Esophagus squamous epithelium (tissue), 4 donors: ENCODE measurements at regions not wholly inside any gene's neighbourhood (a gene's known extent, or its start where the extent isn't known, plus 50 kb on each side); places are given as distances from the start of the nearest gene placed in this dataset.

Experiments used
- CTCF ChIP-seq, 6 experiments: fragments of 450-650 bp in 4 of 6; fragments of 200-600 bp in 2 of 6; sonication (generic) in 2 of 6; IDR thresholded peaks; one replicate each; pipeline ENCODE4 v1.5.1; 2016 to 2019; ENCODE audit warnings: antibody characterized with exemption in 6 of 6, mild to moderate bottlenecking in 4 of 6, moderate library complexity in 4 of 6
- POLR2A ChIP-seq, 4 donors: fragments of 450-650 bp; IDR thresholded peaks; one replicate each; pipeline ENCODE4 v1.6.1; 2017; ENCODE audit warnings: antibody characterized with exemption in 4 of 4, mild to moderate bottlenecking in 4 of 4, moderate library complexity in 3 of 4

GRCh38 chr2:200750323-200750910, 61.3 kb upstream of the BZW1 start:
- TF ChIP-seq CTCF (IDR thresholded peaks at IDR 0.05) (no peak), POLR2A (IDR thresholded peaks at IDR 0.05) (no peak)
